DMS53 treated with DMSO at 0.1 percent for 48 hours (cell line): ENCODE measurements at regions not wholly inside any gene's neighbourhood (a gene's known extent, or its start where the extent isn't known, plus 50 kb on each side); places are given as distances from the start of the nearest gene placed in this dataset.

Source experiments
- DNase-seq: peaks from one replicate; lab custom pipeline; 2025; ENCODE audit not compliant: unreplicated experiment; lab: John Stamatoyannopoulos, UW

DNA sequence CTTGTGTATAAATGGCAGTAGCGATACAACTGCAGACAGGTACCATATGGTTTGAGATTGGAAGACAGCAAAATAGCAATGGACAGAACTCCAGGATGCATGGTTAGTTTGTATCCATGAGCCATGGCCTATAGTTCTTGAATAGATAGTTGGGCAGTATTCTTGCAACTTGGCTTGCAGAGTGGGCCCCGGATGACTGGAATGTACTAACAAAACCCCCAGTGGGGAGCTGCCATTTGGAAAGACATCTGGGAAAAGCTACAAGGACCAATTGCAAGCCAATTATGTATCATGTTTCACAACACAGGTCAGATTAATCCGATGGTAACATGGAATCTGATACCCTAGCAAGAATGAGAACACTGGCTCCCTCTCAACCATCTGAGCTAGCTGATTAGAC is 279.6 kb downstream of the RERGL start:
- no peak for DNase-seq

DNA sequence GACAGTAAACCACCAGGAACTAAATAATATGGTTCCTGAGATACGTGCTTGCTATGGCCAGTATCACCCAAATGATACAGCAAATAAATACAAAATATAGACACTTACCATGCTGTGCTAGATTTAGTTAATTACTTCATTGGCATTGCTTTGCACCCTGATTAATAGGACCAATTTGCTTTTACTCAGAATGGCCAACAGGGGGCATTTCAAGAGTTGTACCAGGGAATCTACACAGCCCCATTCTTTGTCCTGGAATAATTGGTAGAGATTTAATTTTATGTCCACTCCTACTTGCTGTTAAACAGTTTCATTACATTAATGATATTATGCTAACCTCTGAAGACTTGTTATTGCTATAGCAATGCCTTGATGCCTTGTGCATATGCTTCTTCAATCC is 280.8 kb downstream of the RERGL start:
- no peak for DNase-seq

- no peak for DNase-seq
These were observed 287.0 kb downstream of the RERGL start for GRCh38 chr12:17802657-17803641.

- DNase-seq, result no peak
These were observed 296.1 kb downstream of the RERGL start for GRCh38 chr12:17793854-17794253.

- DNase-seq, result no peak
These were observed 311.8 kb downstream of the RERGL start for GRCh38 chr12:17778242-17778641.

DNA sequence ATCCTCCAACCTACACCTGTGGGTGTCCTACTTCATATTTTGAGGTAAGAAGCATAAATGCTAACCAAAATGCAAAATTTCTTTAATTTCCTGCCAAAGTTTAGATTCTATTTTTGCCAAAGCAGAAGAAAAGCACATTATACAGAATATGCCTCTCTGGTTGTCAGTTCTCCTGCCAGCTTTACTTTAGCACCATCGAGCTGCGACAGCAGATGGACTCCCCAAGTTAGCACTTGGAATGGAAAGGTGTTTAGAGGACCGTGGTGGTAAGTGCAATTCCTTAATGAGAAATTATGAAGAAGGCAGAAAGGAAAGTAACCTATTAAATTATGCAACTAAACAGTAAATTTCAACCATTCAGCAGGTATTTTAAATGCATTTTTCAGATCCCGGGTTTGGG is 326.6 kb downstream of the RERGL start:
- DNase-seq, result no peak

DNA sequence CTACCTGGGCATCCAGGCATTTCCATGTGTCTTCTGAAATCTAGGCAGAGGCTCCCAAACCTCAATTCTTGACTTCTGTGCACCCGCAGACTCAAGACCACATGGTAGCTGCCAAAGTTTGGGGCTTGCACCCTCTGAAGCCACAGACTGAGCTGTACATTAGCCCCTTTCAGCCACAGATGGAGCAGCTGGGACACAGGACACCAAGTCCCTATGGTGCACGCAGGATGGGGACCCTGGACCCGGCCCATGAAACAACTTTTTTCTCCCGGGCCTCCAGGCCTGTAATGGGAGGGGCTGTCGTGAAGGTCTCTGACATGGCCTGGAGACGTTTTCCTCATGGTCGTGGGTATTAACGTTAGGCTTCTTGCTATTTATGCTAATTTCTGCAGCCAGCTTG is 330.0 kb downstream of the RERGL start:
- no peak for DNase-seq
